ENCODE measurements at regions not wholly inside any gene's neighbourhood (a gene's known extent, or its start where the extent isn't known, plus 50 kb on each side); places are given as distances from the start of the nearest gene placed in this dataset.

DNA sequence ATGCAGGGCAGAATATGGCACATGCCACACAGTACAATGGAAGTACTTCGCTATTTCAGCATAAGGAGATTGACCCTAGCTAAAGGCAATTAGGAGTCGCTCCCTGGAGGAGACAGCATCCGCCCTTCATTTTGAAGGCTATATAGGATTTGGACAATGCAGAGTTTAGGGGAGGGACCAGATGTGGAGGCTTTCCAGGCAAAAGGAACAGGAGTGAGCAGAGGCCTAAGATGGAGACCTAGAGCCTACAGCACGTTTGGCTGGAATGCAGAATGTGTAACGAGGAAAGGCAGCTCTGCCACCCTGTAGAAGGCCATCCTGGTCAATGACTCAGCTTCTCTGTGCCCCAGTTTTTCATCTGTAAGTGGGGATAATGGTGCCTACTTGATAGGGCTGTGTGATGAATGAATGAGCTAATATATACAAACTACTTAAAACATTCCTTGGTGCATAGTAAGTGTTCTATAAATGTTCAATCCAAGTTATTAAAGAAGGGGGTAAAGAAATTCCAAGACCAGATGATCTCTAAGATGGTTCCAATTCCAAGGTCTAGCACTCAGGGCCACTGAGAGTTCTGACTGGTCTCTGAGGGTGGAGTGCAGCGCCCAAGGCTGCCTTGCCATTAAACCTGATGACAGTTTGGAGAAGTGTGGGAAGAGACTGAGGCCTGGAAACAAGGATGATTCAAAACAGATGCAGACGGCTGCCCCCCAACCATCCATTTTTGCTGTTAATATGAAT, 54.3 kb upstream of the FRMD6 start:
- TF ChIP-seq, protein P1, sequence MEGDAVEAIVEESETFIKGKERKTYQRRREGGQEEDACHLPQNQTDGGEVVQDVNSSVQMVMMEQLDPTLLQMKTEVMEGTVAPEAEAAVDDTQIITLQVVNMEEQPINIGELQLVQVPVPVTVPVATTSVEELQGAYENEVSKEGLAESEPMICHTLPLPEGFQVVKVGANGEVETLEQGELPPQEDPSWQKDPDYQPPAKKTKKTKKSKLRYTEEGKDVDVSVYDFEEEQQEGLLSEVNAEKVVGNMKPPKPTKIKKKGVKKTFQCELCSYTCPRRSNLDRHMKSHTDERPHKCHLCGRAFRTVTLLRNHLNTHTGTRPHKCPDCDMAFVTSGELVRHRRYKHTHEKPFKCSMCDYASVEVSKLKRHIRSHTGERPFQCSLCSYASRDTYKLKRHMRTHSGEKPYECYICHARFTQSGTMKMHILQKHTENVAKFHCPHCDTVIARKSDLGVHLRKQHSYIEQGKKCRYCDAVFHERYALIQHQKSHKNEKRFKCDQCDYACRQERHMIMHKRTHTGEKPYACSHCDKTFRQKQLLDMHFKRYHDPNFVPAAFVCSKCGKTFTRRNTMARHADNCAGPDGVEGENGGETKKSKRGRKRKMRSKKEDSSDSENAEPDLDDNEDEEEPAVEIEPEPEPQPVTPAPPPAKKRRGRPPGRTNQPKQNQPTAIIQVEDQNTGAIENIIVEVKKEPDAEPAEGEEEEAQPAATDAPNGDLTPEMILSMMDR (IDR thresholded peaks at IDR 0.05 in 4 of 5, conservative IDR thresholded peaks at IDR 0.05 in 1 of 5), result no peak
- no peak for TF ChIP-seq POLR2A (IDR thresholded peaks at IDR 0.05)

Data from gastrocnemius medialis (tissue), 4 donors.